Endothelial cell of umbilical vein (primary cell): ENCODE measurements at regions not wholly inside any gene's neighbourhood (a gene's known extent, or its start where the extent isn't known, plus 50 kb on each side); places are given as distances from the start of the nearest gene placed in this dataset.

Experiments used
- BruUV-seq: library from RNA; stranded (reverse); fragments of 400-500 nt; replicated peaks from 2 replicates; lab custom pipeline; 2021; lab: Mats Ljungman, UMichigan
- CTCF ChIA-PET: fragments of 300-600, 350-600 bp; sonication (Branson Sonifier 250); formaldehyde crosslinking; loops from one replicate; lab custom pipeline; 2021; ENCODE audit warnings: antibody characterized with exemption, inconsistent platforms; lab: Charles Lee
- POLR2A ChIA-PET: fragments of 300-600, 350-600 bp; sonication (Branson Sonifier 250); formaldehyde crosslinking; loops from one replicate; lab custom pipeline; 2021; ENCODE audit warnings: antibody characterized with exemption, inconsistent platforms; lab: Charles Lee
- DNase-seq: peaks from one replicate; pipeline ENCODE4 v3.0.0-alpha.2; 2011; ENCODE audit warnings: low read depth, low spot score
- FAIRE-seq: peaks from 2 replicates; lab custom pipeline; 2011; peaks lifted over from hg19 to GRCh38; lab: Jason Lieb, UNC
- H2AFZ ChIP-seq: 2 replicates; pipeline ENCODE4 v1.6.0; 2012; ENCODE audit warnings: low read depth, low read length, control low read depth, inconsistent platforms
- H3K27ac ChIP-seq: 2 replicates; pipeline ENCODE4 v1.5.1; 2011; ENCODE audit warnings: low read depth, mild to moderate bottlenecking, control low read depth, low read length, moderate library complexity; ENCODE audit not compliant: insufficient read depth
- H3K27me3 ChIP-seq, 2 experiments: 2 replicates each; pipeline versions ENCODE4 v1.6.0 to v1.6.1; 2011; ENCODE audit warnings: low read length in 2 of 2, mixed read lengths in 1 of 2; ENCODE audit not compliant: control insufficient read depth in 2 of 2, insufficient read depth in 2 of 2
- H3K36me3 ChIP-seq, 2 experiments: 2 replicates in 1 of 2; 3 replicates in 1 of 2; pipeline ENCODE4 v1.5.1; 2011; ENCODE audit warnings: low read length in 2 of 2, mild to moderate bottlenecking in 1 of 2, moderate library complexity in 1 of 2; ENCODE audit not compliant: control insufficient read depth in 2 of 2, insufficient read depth in 2 of 2; ENCODE audit errors: extremely low read depth in 1 of 2
- H3K4me1 ChIP-seq: 3 replicates; pipeline ENCODE4 v1.5.1; 2011; ENCODE audit warnings: mild to moderate bottlenecking, low read length; ENCODE audit not compliant: control insufficient read depth, insufficient read depth; ENCODE audit errors: extremely low read depth
- H3K4me2 ChIP-seq: 2 replicates; pipeline ENCODE4 v1.6.1; 2011; ENCODE audit warnings: low read length, control low read depth, mixed read lengths; ENCODE audit not compliant: insufficient read depth
- H3K4me3 ChIP-seq, 3 experiments: fragments of 200-600 bp in 1 of 3; sonication (generic), shearing (Covaris generic) in 1 of 3; replicated peaks in 1 of 3; 2 replicates each; pipeline ENCODE4 v1.5.1; 2011 to 2016; ENCODE audit warnings: control low read depth in 3 of 3, low read length in 3 of 3, mild to moderate bottlenecking in 2 of 3, inconsistent platforms in 1 of 3, low read depth in 1 of 3, moderate library complexity in 1 of 3; ENCODE audit not compliant: insufficient read depth in 1 of 3
- H3K79me2 ChIP-seq: 2 replicates; pipeline ENCODE4 v1.6.0; 2012; ENCODE audit warnings: low read length, inconsistent platforms; ENCODE audit not compliant: control insufficient read depth, insufficient read depth
- H3K9ac ChIP-seq: replicated peaks from 2 replicates; pipeline ENCODE3; 2011; ENCODE audit warnings: low read length, control low read depth; ENCODE audit not compliant: insufficient read depth; ENCODE audit errors: extremely low read depth
- H3K9me1 ChIP-seq: replicated peaks from 3 replicates; pipeline ENCODE4 v1.6.0; 2011; ENCODE audit warnings: mild to moderate bottlenecking, low read length; ENCODE audit not compliant: control insufficient read depth, insufficient read depth; ENCODE audit errors: extremely low read depth
- H3K9me3 ChIP-seq: replicated peaks from 2 replicates; pipeline ENCODE4 v1.5.1; 2012; ENCODE audit warnings: low read length, inconsistent platforms; ENCODE audit not compliant: control insufficient read depth, insufficient read depth
- H4K20me1 ChIP-seq: replicated peaks from 2 replicates; pipeline ENCODE3; 2011; ENCODE audit warnings: mild to moderate bottlenecking, low read length; ENCODE audit not compliant: control insufficient read depth, insufficient read depth; ENCODE audit errors: extremely low read depth
- CTCF ChIP-seq, 2 donors: IDR thresholded peaks; 1 replicate in 1 of 2; 2 replicates in 1 of 2; pipeline ENCODE4 v1.5.1; 2011; ENCODE audit warnings: low read length in 2 of 2, mild to moderate bottlenecking in 2 of 2, moderate library complexity in 2 of 2, control low read depth in 1 of 2, inconsistent platforms in 1 of 2, low read depth in 1 of 2; ENCODE audit not compliant: insufficient read depth in 1 of 2; ENCODE audit errors: extremely low read depth in 1 of 2
- EZH2 ChIP-seq: IDR thresholded peaks from 2 replicates; pipeline ENCODE4 v1.6.1; 2012; ENCODE audit warnings: borderline replicate concordance, low read depth, mild to moderate bottlenecking, moderate library complexity, low read length, inconsistent platforms; ENCODE audit not compliant: severe bottlenecking
- FOS ChIP-seq: IDR thresholded peaks from 2 replicates; pipeline ENCODE4 v1.6.1; 2011; ENCODE audit warnings: mild to moderate bottlenecking, low read length, moderate library complexity, borderline replicate concordance; ENCODE audit not compliant: insufficient read depth
- GATA2 ChIP-seq: IDR thresholded peaks from 2 replicates; pipeline ENCODE4 v1.7.0; 2011; ENCODE audit warnings: low read depth, mild to moderate bottlenecking, moderate library complexity, mixed read lengths, low read length; ENCODE audit not compliant: insufficient read length, insufficient read depth
- JUN ChIP-seq: IDR thresholded peaks from 2 replicates; pipeline ENCODE4 v1.6.1; 2011; ENCODE audit warnings: borderline replicate concordance, low read depth; ENCODE audit not compliant: insufficient read length, insufficient read depth
- MAX ChIP-seq: IDR thresholded peaks from 2 replicates; pipeline ENCODE4 v1.6.1; 2011; ENCODE audit not compliant: insufficient read depth, insufficient read length
- MYC ChIP-seq: IDR thresholded peaks from one replicate; pipeline ENCODE4 v1.6.1; 2011; ENCODE audit warnings: mild to moderate bottlenecking, low read depth, low read length
- POLR2A ChIP-seq: IDR thresholded peaks from 2 replicates; pipeline ENCODE4 v1.6.1; 2012; ENCODE audit warnings: low read depth, mild to moderate bottlenecking, control low read depth, low read length
- POLR2AphosphoS5 ChIP-seq: IDR thresholded peaks from 2 replicates; pipeline ENCODE4 v1.6.1; 2012; ENCODE audit warnings: low read depth, mild to moderate bottlenecking, control low read depth, low read length, moderate library complexity; ENCODE audit not compliant: insufficient read depth
- dilution Hi-C: fragments of 300-500 bp; cut with MboI; formaldehyde crosslinking; loops from one replicate; pipeline ENCODE4 v1.15.0; 2019; ENCODE audit warnings: low sequenced_read_pairs; ENCODE audit not compliant: extremely low pct_ligation_motif_present
- intact Hi-C: fragments of 100-400 bp; cut with micrococcal nuclease; formaldehyde crosslinking; loops from one replicate; pipeline ENCODE4 v1.10.0; 2022

- Histone ChIP-seq H3K9me1 (no peaks in the 10 kb centered on the region), H3K4me2 (no peak overlapping the region), H3K27ac (no peak overlapping the region), H3K9me3 (no peaks in the 10 kb centered on the region), H3K4me3 (no peak overlapping the region), H3K79me2 (no peaks in the 10 kb centered on the region), H3K4me1 (peaks cover 2% of the 10 kb centered on the region), H3K36me3 (no peaks in the 10 kb centered on the region), H2AFZ (no peak overlapping the region), H3K9ac (no peak overlapping the region), H4K20me1 (no peaks in the 10 kb centered on the region), H3K27me3 (no peaks in the 10 kb centered on the region)
- FAIRE-seq (no peak), DNase-seq (peak; percentile 89)
- no peak for TF ChIP-seq EZH2
- TF ChIP-seq JUN = peak; percentile 35
- dilution Hi-C loops (no loop called here), intact Hi-C loops (no loop called here)
- CTCF ChIA-PET = no interaction called here
- BruUV-seq = no TSS peak
- POLR2A ChIA-PET = no interaction called here
Measured at GRCh38 chr12:68530965-68531364, 79.7 kb upstream of the RAP1B start.

- ChIA-PET POLR2A (no interaction called here), CTCF (interaction anchor here (0.6 kb wide), 1 partner anchor 65 kb away, joined by 3 read pairs; no protein-coding TSS in a partner anchor)
- Histone ChIP-seq H3K9me3 (no peaks in the 10 kb centered on the region), H3K9ac (no peak overlapping the region), H3K79me2 (no peaks in the 10 kb centered on the region), H4K20me1 (no peaks in the 10 kb centered on the region), H3K9me1 (no peaks in the 10 kb centered on the region), H3K36me3 (no peaks in the 10 kb centered on the region), H3K4me2 (no peak overlapping the region), H2AFZ (no peak overlapping the region), H3K27ac (no peak overlapping the region), H3K27me3 (no peaks in the 10 kb centered on the region), H3K4me3 (no peak overlapping the region), H3K4me1 (peaks cover 12% of the 10 kb centered on the region)
- intact Hi-C loops (no loop called here), dilution Hi-C loops (no loop called here)
- BruUV-seq = no TSS peak
- DNase-seq = no peak
- TF ChIP-seq MAX = no peak
- no peak for TF ChIP-seq MYC
- TF ChIP-seq JUN = no peak
- no peak for TF ChIP-seq CTCF (IDR thresholded peaks at IDR 0.05; ENCODE audit: extremely low read depth in 1 of 2, insufficient read depth in 1 of 2, low read depth in 1 of 2, low read length in 2 of 2)
- no peak for TF ChIP-seq GATA2
- TF ChIP-seq POLR2AphosphoS5 = no peak
- no peak for TF ChIP-seq EZH2
- no peak for TF ChIP-seq POLR2A
- no peak for TF ChIP-seq FOS
- no peak for FAIRE-seq
Measured at GRCh38 chr12:68532204-68532886, 78.4 kb upstream of the RAP1B start.
